ENCODE measurements at regions not wholly inside any gene's neighbourhood (a gene's known extent, or its start where the extent isn't known, plus 50 kb on each side); places are given as distances from the start of the nearest gene placed in this dataset.

DNA sequence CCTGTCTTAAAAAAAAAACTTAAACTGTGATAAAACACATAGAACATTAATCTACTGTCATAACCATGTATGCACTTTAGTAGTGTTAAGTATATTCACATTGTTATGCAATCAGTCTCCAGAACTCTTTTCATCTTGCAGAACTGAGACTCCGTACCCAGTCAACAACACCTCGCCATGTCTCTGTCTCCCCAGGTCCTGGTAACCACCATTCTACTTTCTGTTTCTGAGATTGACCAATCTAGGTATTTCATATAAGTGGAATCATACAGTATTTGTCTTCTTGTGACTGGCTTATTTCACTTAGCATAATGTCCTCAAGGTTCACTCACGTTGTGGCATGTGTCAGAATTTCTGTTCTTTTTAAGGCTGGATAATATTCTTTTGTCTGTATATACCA, 290.8 kb upstream of the CXCR4 start:
- no peak overlapping the region for H3K4me3 ChIP-seq
- no peak overlapping the region for H3K27ac ChIP-seq
- no peak for ATAC-seq (replicated peaks in 6 of 8)
- WGBS, 10 experiments = 0 to 100% (median 67%) methylated on average over 1 to 3 of the region's 3 CpGs; no CpG with 5 or more reads in 3 of the 10 experiments
- in situ Hi-C loops (cut with MboI; ENCODE audit: low pct_unique_long_range_greater_than_20kb in 2 of 9, low sequenced_read_pairs in 9 of 9, unreplicated experiment in 9 of 9) = loop anchor here in 4 of 9 experiments (25.0 kb wide), 1 partner anchor 1429 kb away; no protein-coding TSS in a partner anchor
- no peaks in the 10 kb centered on the region for H3K4me1 ChIP-seq (replicated peaks in 1 of 2)

DNA sequence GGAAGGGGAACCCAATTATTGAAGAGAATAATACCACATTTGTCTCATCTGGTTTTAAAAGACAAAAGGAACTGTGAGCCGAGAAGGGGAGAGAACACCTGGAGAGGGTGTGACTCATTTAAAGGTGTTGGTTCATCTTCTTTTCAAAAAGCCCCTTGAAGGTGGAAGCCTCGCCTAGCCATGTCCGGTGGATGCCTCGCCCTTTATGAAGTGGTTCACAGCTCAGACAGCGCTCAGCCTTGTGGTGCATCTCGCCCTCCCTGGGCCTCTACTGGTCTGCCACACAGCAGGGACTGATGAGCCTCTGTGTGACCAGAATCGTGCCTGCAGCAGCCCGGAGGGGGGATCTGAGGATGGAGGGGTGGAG, 290.0 kb upstream of the CXCR4 start:
- Histone ChIP-seq H3K27ac (no peak overlapping the region), H3K4me3 (no peak overlapping the region), H3K4me1 (replicated peaks in 1 of 2) (no peaks in the 10 kb centered on the region)
- WGBS, 10 experiments = 24 to 90% (median 77%) methylated on average over 1 to 4 of the region's 8 CpGs; no CpG with 5 or more reads in 5 of the 10 experiments
- in situ Hi-C loops (cut with MboI; ENCODE audit: low pct_unique_long_range_greater_than_20kb in 2 of 9, low sequenced_read_pairs in 9 of 9, unreplicated experiment in 9 of 9) = loop anchor here in 4 of 9 experiments (25.0 kb wide), 1 partner anchor 1429 kb away; no protein-coding TSS in a partner anchor
- ATAC-seq (replicated peaks in 6 of 8) = no peak

DNA sequence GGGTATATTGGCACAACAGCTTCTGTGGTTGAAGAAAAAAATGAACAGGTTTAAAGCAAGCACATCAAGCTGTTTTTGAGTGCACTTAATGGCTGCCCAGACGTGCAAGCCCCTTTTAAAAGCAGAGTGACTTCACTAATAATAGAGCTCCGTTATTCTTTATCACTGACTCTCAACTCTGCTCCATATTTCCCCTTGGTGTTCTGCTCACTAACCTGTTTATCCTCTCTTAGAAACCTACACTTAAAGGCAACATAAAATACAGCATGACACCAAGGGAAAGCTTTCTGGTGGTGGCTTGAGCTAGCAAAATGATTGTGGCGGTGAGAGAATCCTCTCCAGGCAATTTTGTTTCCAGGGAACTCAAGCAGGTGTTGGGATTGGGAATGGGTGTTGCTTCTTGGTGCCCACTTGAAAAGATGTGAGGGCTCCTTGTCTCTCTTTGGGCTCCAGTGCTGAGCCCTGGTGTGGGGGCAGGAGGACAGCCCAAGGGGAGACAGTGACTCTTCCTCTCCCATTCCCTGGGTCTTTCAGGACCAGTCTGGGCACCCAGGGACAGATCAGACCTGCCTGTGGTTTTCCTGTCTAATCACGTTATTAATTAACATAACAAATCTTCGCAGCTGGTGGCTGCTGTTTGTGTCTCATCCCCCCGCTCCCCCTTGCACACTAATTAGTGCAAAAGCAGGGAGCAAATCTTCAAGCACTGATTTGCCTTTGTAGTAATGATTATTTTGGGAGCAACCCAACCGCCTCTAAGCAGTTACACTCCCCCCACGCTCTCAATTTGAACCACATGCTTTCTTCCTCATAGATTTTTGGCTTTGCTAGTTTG, 289.4 kb upstream of the CXCR4 start:
- in situ Hi-C loops (cut with MboI; ENCODE audit: low pct_unique_long_range_greater_than_20kb in 2 of 9, low sequenced_read_pairs in 9 of 9, unreplicated experiment in 9 of 9) = loop anchor here in 4 of 9 experiments (25.0 kb wide), 1 partner anchor 1430 kb away; no protein-coding TSS in a partner anchor
- no peak for ATAC-seq (replicated peaks in 6 of 8)
- 0 to 80% (median 47%) methylated on average over 1 to 8 of the region's 8 CpGs for WGBS, 10 experiments

DNA sequence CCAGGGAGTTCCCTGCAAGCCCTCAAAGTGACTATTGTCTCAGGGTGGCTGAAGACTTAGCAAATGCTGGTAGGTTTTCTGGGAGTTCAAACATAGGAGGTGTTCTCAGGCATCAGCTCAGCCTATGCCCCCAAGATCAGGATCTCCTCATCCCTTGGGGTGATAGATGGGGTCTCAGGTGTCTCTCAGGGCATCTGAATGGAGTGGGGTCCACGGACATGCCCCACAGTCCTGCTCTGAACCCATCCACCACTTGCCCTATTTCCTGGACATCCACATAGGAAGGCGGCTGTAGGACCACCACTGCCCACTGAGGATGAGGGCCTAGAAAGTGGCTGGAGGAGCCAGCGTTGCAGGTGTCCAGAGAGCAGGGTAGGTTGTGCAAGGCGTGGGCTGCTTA, 287.0 kb upstream of the CXCR4 start:
- no peak for ATAC-seq (replicated peaks in 6 of 8)
- H3K4me1 ChIP-seq (replicated peaks in 1 of 2) = no peaks in the 10 kb centered on the region
- no peak overlapping the region for H3K27ac ChIP-seq
- WGBS, 10 experiments = 0 to 80% (median 80%) methylated on average over 1 of the region's 4 CpGs; no CpG with 5 or more reads in 7 of the 10 experiments
- no peak overlapping the region for H3K4me3 ChIP-seq
- in situ Hi-C loops (cut with MboI; ENCODE audit: low pct_unique_long_range_greater_than_20kb in 2 of 9, low sequenced_read_pairs in 9 of 9, unreplicated experiment in 9 of 9) = loop anchor here in 4 of 9 experiments (25.0 kb wide), 1 partner anchor 1432 kb away; no protein-coding TSS in a partner anchor

More for the DNA sequence above, 289.4 kb upstream of the CXCR4 start:
- Histone ChIP-seq H3K27ac (no peak overlapping the region), H3K4me3 (no peak overlapping the region), H3K4me1 (replicated peaks in 1 of 2) (no peaks in the 10 kb centered on the region)

DNA sequence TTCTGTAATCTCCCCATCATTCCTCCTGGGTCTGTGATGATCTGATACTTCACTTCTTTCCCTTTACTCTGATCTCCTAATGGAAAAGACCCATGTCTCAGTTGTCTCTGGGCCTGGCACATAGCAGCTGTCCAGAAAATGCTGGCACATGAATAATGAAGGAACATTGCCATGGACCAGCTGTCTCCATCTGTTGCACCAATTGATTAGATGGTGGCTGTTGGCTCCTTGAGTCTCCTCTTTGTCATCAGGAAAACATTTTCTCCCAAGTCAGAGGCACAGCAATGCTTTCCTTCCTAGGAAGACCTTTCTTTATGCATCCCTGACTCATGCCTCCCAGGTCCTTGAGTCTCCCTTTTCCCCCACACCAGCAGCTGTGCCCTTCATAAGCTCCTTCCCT, 286.2 kb upstream of the CXCR4 start:
- ATAC-seq (replicated peaks in 6 of 8) = no peak
- no peaks in the 10 kb centered on the region for H3K4me1 ChIP-seq (replicated peaks in 1 of 2)
- no peak overlapping the region for H3K4me3 ChIP-seq
- in situ Hi-C loops (cut with MboI; ENCODE audit: low pct_unique_long_range_greater_than_20kb in 2 of 9, low sequenced_read_pairs in 9 of 9, unreplicated experiment in 9 of 9) = loop anchor here in 4 of 9 experiments (25.0 kb wide), 1 partner anchor 1433 kb away; no protein-coding TSS in a partner anchor
- no peak overlapping the region for H3K27ac ChIP-seq

DNA sequence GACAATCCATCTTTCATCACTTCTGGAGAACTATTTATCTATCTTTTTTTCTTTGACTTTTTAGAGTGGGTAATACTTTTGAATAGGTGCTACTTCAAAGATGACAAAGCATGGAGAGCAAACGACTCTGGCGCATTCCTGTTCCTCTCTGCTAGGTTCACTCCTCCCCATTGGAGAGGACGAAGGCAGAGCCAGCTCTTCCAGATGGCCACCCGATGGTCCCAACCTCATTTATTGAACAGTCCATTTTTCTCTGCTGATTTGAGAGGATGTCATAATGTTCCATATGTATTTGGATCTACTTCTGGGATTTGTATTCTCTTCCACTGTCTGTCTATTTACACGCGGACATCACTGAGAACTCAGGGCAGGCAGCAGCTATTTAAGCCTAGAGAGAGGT, 284.3 kb upstream of the CXCR4 start:
- in situ Hi-C loops (cut with MboI; ENCODE audit: low pct_unique_long_range_greater_than_20kb in 2 of 9, low sequenced_read_pairs in 9 of 9, unreplicated experiment in 9 of 9) = loop anchor here in 4 of 9 experiments (25.0 kb wide), 1 partner anchor 1435 kb away; no protein-coding TSS in a partner anchor
- Histone ChIP-seq H3K4me1 (replicated peaks in 1 of 2) (no peaks in the 10 kb centered on the region), H3K4me3 (no peak overlapping the region), H3K27ac (no peak overlapping the region)
- ATAC-seq (replicated peaks in 6 of 8) = no peak
- WGBS, 10 experiments = 0 to 100% (median 85%) methylated on average over 1 to 6 of the region's 6 CpGs

DNA sequence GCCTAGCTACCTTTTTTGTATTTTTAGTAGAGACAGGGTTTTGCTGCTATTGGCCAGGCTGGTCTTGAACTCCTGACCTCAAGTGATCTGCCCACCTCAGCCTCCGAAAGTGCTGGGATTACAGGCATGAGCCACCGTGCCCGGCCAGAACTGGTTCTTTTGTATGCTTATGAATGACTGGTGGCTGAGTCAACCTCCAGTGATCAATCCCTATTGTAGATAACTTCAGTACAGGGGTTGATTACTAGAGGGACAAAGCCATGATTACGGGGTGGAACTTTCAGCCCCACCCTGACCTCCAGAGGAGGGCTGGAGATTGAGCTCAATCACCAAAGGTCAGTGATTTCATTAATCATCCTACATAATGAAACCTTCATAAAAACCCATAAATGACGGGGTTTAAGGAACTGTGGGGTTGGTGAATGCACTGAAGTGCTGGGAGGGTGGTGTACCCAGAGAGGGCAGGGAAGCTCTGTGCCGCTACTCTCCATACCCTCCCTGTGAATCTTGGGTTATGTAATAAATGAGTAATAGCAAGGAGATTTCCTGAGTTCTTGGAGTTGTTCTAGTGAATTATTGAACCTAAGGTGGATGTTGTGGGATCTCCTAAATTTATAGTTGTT, 281.8 kb upstream of the CXCR4 start:
- Histone ChIP-seq H3K27ac (no peak overlapping the region), H3K4me3 (no peak overlapping the region), H3K4me1 (replicated peaks in 1 of 2) (peaks cover 4 to 5% of the 10 kb centered on the region in 2 donors)
- in situ Hi-C loops (cut with MboI; ENCODE audit: low pct_unique_long_range_greater_than_20kb in 2 of 9, low sequenced_read_pairs in 9 of 9, unreplicated experiment in 9 of 9) = loop anchor here in 7 of 9 experiments (25.0 kb wide), 3 partner anchors 262 to 1438 kb away; no protein-coding TSS in a partner anchor
- no peak for ATAC-seq (replicated peaks in 6 of 8)
- 0 to 100% (median 71%) methylated on average over 1 to 6 of the region's 6 CpGs; no CpG with 5 or more reads in 2 of the 10 experiments for WGBS, 10 experiments

DNA sequence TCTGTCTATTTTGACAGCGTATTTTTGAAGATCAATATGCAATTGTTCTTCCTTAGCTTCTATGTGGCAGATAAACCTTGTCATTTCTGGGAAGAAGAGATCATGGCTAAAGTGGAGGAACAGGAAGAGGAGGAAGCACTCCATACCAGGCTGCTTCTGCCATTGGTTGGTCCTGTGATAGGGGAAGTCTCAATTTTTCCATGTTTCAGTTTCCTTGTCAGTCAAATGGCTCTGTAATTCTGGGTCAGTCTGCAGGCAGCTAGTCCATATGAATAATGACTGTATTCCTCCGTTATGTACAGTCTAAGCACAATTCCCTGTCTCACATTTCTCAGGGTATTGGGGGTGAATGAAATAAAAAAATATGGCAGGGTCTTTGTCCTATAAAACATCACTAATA, 277.6 kb upstream of the CXCR4 start:
- in situ Hi-C loops (cut with MboI; ENCODE audit: low pct_unique_long_range_greater_than_20kb in 2 of 9, low sequenced_read_pairs in 9 of 9, unreplicated experiment in 9 of 9) = loop anchor here in 4 of 9 experiments (25.0 kb wide), 2 partner anchors 258 to 483 kb away; no protein-coding TSS in a partner anchor
- Histone ChIP-seq H3K4me3 (no peak overlapping the region), H3K27ac (no peak overlapping the region), H3K4me1 (replicated peaks in 1 of 2) (peaks cover 8 to 11% of the 10 kb centered on the region in 2 donors)
- peak in 1 of 8 experiments; percentile 28 for ATAC-seq (replicated peaks in 6 of 8)
- 29 to 100% (median 80%) methylated on average over 1 to 2 of the region's 2 CpGs; no CpG with 5 or more reads in 3 of the 10 experiments for WGBS, 10 experiments

DNA sequence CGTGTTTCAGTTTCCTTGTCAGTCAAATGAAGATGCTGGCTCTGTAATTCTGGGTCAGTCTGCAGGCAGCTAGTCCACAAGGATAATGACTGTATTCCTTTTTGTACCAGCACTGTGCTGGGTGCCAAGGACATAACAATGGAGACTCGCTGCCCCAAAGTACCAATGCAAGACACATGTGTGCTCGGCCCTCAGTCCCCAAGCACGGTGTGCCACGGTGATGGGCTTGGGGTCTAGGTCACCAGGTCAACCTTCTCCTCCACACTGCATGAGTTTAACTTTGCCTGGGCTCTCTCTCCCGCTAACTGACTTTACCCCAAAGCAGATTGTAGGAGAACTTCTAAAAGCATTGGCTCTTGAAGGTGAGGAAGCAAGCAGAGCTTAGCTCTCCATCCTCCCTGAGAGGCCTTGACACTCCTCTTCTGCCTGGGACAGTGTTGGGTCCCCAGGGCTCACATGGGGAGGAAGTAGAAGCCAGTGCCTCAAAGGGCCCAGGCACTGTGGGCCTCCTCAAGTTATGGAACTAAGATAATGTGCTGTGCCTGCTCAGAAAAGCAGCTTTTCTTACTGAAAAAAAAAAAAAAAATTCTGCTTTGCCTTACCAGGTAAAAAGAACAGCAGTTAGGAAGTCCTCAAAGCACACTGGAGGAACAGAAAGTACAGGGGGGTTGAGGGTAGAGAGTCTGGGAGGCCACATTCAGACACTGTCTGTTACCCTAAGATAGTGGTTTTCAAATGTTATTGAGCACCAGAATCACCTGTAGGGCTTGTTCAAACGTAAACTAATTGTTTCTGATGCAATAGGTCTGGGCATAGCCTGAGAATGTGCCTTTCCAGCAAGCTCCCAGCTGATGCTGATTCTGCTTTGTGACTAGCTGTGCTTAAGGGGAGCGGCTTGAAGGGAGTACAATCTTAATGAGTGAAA, 276.4 kb upstream of the CXCR4 start:
- in situ Hi-C loops (cut with MboI; ENCODE audit: low pct_unique_long_range_greater_than_20kb in 2 of 9, low sequenced_read_pairs in 9 of 9, unreplicated experiment in 9 of 9) = loop anchor here in 4 of 9 experiments (25.0 kb wide), 2 partner anchors 257 to 482 kb away; no protein-coding TSS in a partner anchor
- no peak overlapping the region for H3K4me3 ChIP-seq
- ATAC-seq (replicated peaks in 6 of 8) = peak in 4 of 8 experiments; percentile 47 to 85 (median 61)
- peaks cover 8 to 11% of the 10 kb centered on the region in 2 donors for H3K4me1 ChIP-seq (replicated peaks in 1 of 2)
- H3K27ac ChIP-seq = no peak overlapping the region
- WGBS, 10 experiments = 22 to 100% (median 47%) methylated on average over 1 to 8 of the region's 8 CpGs

DNA sequence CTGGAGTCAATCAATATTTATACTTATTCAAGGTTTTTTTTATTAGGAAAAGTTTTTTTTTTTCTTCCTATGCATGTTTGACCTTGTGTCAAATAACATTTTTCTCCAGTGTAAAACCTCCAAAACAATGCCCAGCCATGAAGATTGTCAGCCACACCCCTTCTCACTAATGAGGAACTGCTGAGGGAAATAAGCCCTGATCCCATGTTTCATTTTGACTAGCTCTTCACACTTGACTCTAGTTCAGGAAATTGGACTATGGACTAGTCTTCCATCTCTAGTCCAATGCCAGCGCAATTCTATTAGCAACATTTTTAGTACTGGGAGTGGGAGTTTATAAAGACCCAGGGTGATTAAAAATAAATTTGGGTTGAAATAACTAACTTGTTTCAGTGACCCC, 275.6 kb upstream of the CXCR4 start:
- no peak overlapping the region for H3K27ac ChIP-seq
- WGBS, 10 experiments = 0 to 100% (median 57%) methylated on average over 1 of the region's 1 CpG; no CpG with 5 or more reads in 2 of the 10 experiments
- in situ Hi-C loops (cut with MboI; ENCODE audit: low pct_unique_long_range_greater_than_20kb in 2 of 9, low sequenced_read_pairs in 9 of 9, unreplicated experiment in 9 of 9) = loop anchor here in 4 of 9 experiments (25.0 kb wide), 2 partner anchors 256 to 481 kb away; no protein-coding TSS in a partner anchor
- H3K4me1 ChIP-seq (replicated peaks in 1 of 2) = peaks cover 8 to 11% of the 10 kb centered on the region in 2 donors
- peak in 2 of 8 experiments; percentile 41 to 53 for ATAC-seq (replicated peaks in 6 of 8)
- H3K4me3 ChIP-seq = no peak overlapping the region

DNA sequence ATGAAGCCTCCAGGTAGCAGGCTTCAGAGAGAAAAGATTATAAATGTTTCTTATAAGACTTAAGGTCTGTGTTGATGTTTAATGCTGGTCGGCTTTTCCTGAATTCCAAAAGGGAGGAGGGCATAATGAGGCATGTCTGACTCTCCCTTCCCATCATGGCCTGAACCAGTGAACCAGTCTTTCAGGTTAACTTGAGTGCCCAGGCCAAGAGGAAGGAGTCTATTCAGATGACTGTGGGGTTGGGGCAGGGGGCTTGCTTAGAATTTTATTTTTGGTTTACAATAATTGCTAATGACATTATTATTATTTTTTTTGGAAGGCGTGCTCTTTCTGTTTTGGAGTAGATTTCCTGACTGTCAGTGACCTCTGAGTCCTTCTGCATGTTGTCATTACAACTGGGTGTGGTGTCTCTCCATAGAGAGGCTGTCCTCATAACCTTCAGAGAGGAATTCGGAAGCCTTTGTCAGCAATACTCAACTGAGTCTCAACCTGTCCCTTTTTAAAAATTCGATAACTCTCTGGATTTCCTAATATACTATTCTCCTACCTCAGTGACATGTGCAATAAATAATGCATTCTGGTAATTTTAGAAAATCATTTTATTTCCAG, 275.1 kb upstream of the CXCR4 start:
- WGBS, 10 experiments = 0 to 93% (median 73%) methylated on average over 2 to 4 of the region's 4 CpGs; no CpG with 5 or more reads in 1 of the 10 experiments
- Histone ChIP-seq H3K27ac (no peak overlapping the region), H3K4me3 (no peak overlapping the region), H3K4me1 (replicated peaks in 1 of 2) (peaks cover 8 to 11% of the 10 kb centered on the region in 2 donors)
- ATAC-seq (replicated peaks in 6 of 8) = peak in 2 of 8 experiments; percentile 79 to 89
- in situ Hi-C loops (cut with MboI; ENCODE audit: low pct_unique_long_range_greater_than_20kb in 2 of 9, low sequenced_read_pairs in 9 of 9, unreplicated experiment in 9 of 9) = loop anchor here in 4 of 9 experiments (25.0 kb wide), 2 partner anchors 256 to 481 kb away; no protein-coding TSS in a partner anchor
